ENCODE measurements at regions not wholly inside any gene's neighbourhood (a gene's known extent, or its start where the extent isn't known, plus 50 kb on each side); places are given as distances from the start of the nearest gene placed in this dataset.

DNA sequence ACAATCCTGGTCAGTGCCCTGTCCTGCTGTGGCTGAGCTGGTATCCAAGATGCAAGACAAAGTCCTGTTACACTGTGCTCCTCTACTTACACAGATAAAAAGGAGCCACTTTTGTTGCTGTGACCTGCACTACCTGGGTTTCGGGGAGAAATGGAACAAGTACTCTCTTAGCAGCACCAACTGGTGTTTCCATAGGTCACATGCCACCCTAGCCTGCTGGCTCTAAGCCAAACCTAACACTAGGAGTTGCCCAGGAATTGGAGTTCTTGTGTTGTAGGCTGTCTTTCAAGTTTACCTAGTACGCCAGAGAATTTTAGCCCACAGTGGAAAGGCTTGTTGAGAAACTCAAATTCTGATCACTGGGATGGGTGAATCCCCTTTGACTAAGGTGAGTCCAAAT is 727.4 kb downstream of the FAM133A start:
- TF ChIP-seq, protein P1, sequence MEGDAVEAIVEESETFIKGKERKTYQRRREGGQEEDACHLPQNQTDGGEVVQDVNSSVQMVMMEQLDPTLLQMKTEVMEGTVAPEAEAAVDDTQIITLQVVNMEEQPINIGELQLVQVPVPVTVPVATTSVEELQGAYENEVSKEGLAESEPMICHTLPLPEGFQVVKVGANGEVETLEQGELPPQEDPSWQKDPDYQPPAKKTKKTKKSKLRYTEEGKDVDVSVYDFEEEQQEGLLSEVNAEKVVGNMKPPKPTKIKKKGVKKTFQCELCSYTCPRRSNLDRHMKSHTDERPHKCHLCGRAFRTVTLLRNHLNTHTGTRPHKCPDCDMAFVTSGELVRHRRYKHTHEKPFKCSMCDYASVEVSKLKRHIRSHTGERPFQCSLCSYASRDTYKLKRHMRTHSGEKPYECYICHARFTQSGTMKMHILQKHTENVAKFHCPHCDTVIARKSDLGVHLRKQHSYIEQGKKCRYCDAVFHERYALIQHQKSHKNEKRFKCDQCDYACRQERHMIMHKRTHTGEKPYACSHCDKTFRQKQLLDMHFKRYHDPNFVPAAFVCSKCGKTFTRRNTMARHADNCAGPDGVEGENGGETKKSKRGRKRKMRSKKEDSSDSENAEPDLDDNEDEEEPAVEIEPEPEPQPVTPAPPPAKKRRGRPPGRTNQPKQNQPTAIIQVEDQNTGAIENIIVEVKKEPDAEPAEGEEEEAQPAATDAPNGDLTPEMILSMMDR (IDR thresholded peaks at IDR 0.05; ENCODE audit: insufficient read depth, low read depth, low read length): no peak
- no peak for TF ChIP-seq EZH2 (IDR thresholded peaks at IDR 0.05; ENCODE audit: insufficient read depth, low read length)

All from astrocyte (in vitro differentiated cells and primary cell).